ENCODE measurements at regions not wholly inside any gene's neighbourhood (a gene's known extent, or its start where the extent isn't known, plus 50 kb on each side); places are given as distances from the start of the nearest gene placed in this dataset.
"Not testable (repeated sequence)": the region's sequence is repeated elsewhere in the genome, so short reads cannot be mapped to it uniquely, and the experiment has no call there.

DNA sequence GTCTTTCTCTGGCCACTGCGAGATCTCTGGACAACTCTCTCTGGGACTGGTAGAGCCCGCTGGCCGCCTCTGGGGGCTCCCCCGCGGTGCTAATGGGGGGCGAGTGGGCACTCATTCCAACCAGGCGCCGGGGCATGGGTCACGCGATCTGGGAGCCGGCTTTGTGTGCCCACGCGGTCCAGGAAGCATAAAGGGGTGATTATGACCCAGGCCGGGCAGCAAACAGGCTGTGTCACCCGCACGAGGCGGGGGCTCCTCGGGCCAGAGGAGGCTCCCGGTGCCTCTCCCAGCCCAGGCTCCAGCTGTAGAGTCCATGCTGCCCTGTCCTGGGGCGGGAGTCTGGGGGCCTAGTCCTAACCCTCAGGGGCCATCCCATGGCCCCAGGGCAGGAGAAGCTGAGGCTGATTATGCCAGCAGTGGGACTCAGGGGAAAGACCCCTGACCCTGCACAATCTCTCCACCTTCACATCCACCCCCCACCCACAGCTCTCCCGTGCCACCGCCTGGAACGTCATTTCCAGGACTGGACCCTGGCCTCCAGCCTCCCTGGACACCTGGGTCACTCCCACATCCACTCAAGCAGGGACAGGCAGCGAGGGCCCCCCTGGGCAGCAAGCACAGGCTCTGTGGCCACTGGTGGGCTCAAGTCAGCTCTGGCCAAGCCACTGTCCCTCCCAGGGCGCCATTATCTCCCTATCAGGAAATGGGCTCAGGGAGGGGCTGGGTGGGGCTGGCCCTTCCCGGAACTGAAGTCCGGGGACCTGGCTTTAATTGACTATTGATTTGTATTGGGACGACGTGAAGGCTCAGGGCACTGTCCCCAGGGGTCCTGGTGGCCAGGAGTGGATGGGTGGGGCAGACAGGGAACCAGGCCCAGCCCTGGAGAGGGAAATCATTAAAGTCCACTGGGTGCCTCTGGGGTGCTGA lies 50.0 kb downstream of the PTPRS start:
- DNase-seq: no peak

DNA sequence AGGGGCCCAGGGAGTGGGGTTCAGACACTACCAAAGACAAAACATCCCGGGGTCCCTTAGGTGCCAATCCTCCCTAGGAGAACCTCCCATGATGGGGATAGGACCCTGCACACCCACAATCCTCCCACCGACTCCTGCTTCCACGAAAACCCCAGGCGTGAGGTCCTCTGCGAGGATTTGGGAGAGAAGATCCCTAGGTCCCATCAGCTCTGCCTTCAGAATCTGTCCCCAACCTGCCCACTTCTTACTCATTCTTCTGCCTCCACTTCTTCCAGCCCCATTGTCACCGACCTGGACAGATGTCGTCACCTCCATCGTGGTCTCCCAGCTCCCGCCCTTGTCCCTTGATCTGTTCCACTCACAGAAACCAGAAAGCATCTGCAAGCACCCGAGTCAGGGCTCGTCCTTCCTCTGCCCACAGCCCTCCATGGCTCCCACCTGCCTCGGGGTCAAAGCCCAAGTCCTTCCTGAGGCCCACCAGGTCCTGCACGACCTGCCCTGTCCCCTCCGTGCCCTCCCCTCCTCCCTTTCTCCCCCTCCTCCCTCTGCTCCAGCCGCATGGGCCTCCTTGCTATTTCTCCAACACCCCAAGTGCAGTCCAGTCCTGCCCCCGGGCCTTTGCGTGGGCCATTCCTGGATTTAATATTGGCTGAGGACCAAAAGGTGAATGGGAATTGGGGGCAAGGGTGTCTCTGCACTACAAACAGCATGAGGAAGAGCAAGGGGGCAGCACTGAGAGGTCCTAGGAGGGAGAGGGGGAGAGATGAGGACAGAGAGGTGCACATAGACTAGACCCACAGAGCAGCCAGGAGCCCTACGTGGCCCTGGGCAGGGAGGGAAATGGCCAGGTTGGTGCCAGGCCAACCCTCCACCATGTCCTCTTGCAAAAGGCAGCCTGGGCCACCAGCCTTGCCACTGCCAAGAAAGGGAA lies 51.3 kb downstream of the PTPRS start:
- Mint-ChIP-seq H3K4me1 (peaks cover 25% of the 10 kb centered on the region), H3K4me3 (no peak overlapping the region), H3K36me3 (ENCODE audit: low read depth) (no peaks in the 10 kb centered on the region), H3K27ac (no peak overlapping the region), H3K27me3 (peaks cover 13% of the 10 kb centered on the region), H3K9me3 (no peaks in the 10 kb centered on the region)
- ATAC-seq (no peak), DNase-seq (no peak)

More for the DNA sequence above, 50.0 kb downstream of the PTPRS start:
- H3K36me3 Mint-ChIP-seq (ENCODE audit: low read depth): no peaks in the 10 kb centered on the region
- H3K9me3 Mint-ChIP-seq: no peaks in the 10 kb centered on the region
- peaks cover 15% of the 10 kb centered on the region for H3K27me3 Mint-ChIP-seq
- H3K27ac Mint-ChIP-seq: no peak overlapping the region
- ATAC-seq: no peak
- H3K4me3 Mint-ChIP-seq: no peak overlapping the region
- peaks cover 25% of the 10 kb centered on the region for H3K4me1 Mint-ChIP-seq

DNA sequence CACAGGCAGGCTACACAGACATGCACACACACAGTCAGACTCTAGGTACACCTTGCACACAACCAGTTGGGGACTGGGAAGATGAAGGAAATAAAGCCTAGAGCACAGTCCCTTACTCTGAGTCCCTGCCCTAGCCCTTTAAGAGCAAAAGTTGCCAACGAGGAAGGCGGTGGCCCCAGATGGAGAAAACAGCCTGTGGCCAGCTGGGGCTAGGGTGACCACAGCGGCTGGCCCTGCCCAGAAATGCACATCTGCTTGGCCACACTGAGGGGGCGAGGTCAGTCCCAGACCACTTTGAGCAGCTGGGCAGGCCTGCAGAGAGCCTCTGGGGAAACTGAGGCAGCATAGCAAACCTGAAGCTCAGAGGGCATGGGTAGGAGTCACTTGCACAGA lies 52.3 kb downstream of the PTPRS start:
- no peak for ATAC-seq
- no peak for DNase-seq
- H3K27me3 Mint-ChIP-seq: peaks cover 11% of the 10 kb centered on the region
- peaks cover 25% of the 10 kb centered on the region for H3K4me1 Mint-ChIP-seq
- H3K36me3 Mint-ChIP-seq (ENCODE audit: low read depth): no peaks in the 10 kb centered on the region
- H3K27ac Mint-ChIP-seq: no peak overlapping the region
- H3K9me3 Mint-ChIP-seq: no peaks in the 10 kb centered on the region
- H3K4me3 Mint-ChIP-seq: no peak overlapping the region

- H3K4me1 Mint-ChIP-seq: peaks cover 20% of the 10 kb centered on the region
- H3K4me3 Mint-ChIP-seq: no peak overlapping the region
Measured at GRCh38 chr19:5287066-5287465, 53.5 kb downstream of the PTPRS start.

GRCh38 chr19:5286465-5287029 lies 54.1 kb downstream of the PTPRS start:
- Mint-ChIP-seq H3K27me3 (peaks cover 4% of the 10 kb centered on the region), H3K36me3 (ENCODE audit: low read depth) (no peaks in the 10 kb centered on the region), H3K4me1 (peaks cover 16% of the 10 kb centered on the region), H3K27ac (peak overlapping the region; percentile 6), H3K9me3 (no peaks in the 10 kb centered on the region), H3K4me3 (no peak overlapping the region)
- no peak for DNase-seq
- peak; percentile 3 for ATAC-seq

More at GRCh38 chr19:5287066-5287465, 53.5 kb downstream of the PTPRS start:
- peak overlapping the region; percentile 6 for H3K27ac Mint-ChIP-seq
- DNase-seq (peak; percentile 16), ATAC-seq (peak; percentile 72)
- no peaks in the 10 kb centered on the region for H3K36me3 Mint-ChIP-seq (ENCODE audit: low read depth)
- H3K9me3 Mint-ChIP-seq: no peaks in the 10 kb centered on the region
- peaks cover 10% of the 10 kb centered on the region for H3K27me3 Mint-ChIP-seq

GRCh38 chr19:5285955-5286354 lies 54.7 kb downstream of the PTPRS start:
- ATAC-seq (no peak), DNase-seq (no peak)
- Mint-ChIP-seq H3K4me3 (no peak overlapping the region), H3K27me3 (peaks cover 2% of the 10 kb centered on the region), H3K9me3 (no peaks in the 10 kb centered on the region), H3K27ac (no peak overlapping the region), H3K36me3 (ENCODE audit: low read depth) (no peaks in the 10 kb centered on the region), H3K4me1 (peaks cover 16% of the 10 kb centered on the region)

- Mint-ChIP-seq H3K4me3 (no peak overlapping the region), H3K36me3 (ENCODE audit: low read depth) (no peaks in the 10 kb centered on the region), H3K27ac (no peak overlapping the region), H3K27me3 (peaks cover 2% of the 10 kb centered on the region), H3K9me3 (no peaks in the 10 kb centered on the region), H3K4me1 (peaks cover 16% of the 10 kb centered on the region)
- DNase-seq (no peak), ATAC-seq (no peak)
Measured at GRCh38 chr19:5285311-5285710, 55.3 kb downstream of the PTPRS start.

DNA sequence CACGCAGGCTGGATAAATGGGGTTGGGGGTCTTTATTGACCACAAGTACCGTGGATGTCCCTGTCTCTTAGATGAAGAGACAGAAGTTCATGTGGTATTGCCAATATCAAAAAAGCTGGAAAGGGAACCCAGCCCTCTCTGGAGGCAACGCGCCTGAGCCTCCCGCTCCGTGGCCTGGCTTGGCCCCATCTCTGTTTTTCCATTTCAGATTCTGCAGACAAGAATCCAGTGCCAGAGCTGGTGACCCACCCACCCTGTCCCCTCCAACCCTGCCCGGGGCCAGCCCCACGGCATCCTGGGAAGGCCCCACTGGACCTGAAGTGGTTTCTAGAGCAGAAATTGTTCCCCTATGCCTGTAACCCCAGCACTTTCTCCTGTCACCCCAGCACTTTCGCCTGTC lies 57.7 kb downstream of the PTPRS start:
- no peak overlapping the region for H3K4me3 Mint-ChIP-seq
- DNase-seq (no peak), ATAC-seq (no peak)
- H3K9me3 Mint-ChIP-seq: no peaks in the 10 kb centered on the region
- H3K27ac Mint-ChIP-seq: no peak overlapping the region
- H3K36me3 Mint-ChIP-seq (ENCODE audit: low read depth): no peaks in the 10 kb centered on the region
- H3K27me3 Mint-ChIP-seq: peaks cover 2% of the 10 kb centered on the region
- H3K4me1 Mint-ChIP-seq: peaks cover 14% of the 10 kb centered on the region

DNA sequence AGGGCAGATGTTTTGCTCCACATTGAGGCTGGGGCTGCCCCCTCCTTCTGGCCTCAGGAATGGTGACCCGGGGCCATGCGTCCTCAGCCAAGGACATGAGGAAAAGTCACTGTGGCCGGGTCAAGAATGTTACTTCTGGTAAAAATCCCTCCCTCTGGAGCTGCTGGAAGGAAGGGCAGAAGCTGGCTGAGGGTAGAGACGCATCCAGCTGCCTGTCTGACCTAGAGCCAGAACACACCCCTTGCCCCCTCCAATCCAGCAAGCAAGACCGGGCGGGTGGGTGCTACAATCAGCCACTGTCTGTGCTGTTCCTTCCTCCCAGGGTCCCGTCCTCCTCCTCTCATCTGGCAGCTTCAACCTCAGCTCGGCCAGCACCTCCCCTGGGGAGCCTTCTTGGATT lies 59.0 kb downstream of the PTPRS start:
- Mint-ChIP-seq H3K27ac (no peak overlapping the region), H3K9me3 (no peaks in the 10 kb centered on the region), H3K36me3 (ENCODE audit: low read depth) (no peaks in the 10 kb centered on the region), H3K4me3 (no peak overlapping the region), H3K4me1 (peaks cover 3% of the 10 kb centered on the region), H3K27me3 (no peaks in the 10 kb centered on the region)
- DNase-seq (no peak), ATAC-seq (no peak)

GRCh38 chr19:5275668-5276067 lies 64.9 kb downstream of the PTPRS start:
- not testable (repeated sequence) for H3K9me3 Mint-ChIP-seq

GRCh38 chr19:5273782-5274181 lies 66.8 kb downstream of the PTPRS start:
- Mint-ChIP-seq H3K36me3 (ENCODE audit: low read depth) (no peaks in the 10 kb centered on the region), H3K27ac (no peak overlapping the region), H3K4me3 (no peak overlapping the region), H3K4me1 (no peaks in the 10 kb centered on the region), H3K9me3 (no peaks in the 10 kb centered on the region), H3K27me3 (no peaks in the 10 kb centered on the region)
- DNase-seq (no peak), ATAC-seq (no peak)

More at GRCh38 chr19:5275668-5276067, 64.9 kb downstream of the PTPRS start:
- not testable (repeated sequence) for H3K36me3 Mint-ChIP-seq (ENCODE audit: low read depth); H3K4me3 Mint-ChIP-seq; DNase-seq; H3K27me3 Mint-ChIP-seq; H3K27ac Mint-ChIP-seq; H3K4me1 Mint-ChIP-seq; ATAC-seq

GRCh38 chr19:5271145-5271544 lies 69.5 kb downstream of the PTPRS start:
- ATAC-seq (peak; percentile 36), DNase-seq (no peak)
- Mint-ChIP-seq H3K27ac (no peak overlapping the region), H3K36me3 (ENCODE audit: low read depth) (no peaks in the 10 kb centered on the region), H3K4me3 (no peak overlapping the region), H3K9me3 (no peaks in the 10 kb centered on the region), H3K27me3 (no peaks in the 10 kb centered on the region), H3K4me1 (no peaks in the 10 kb centered on the region)

DNA sequence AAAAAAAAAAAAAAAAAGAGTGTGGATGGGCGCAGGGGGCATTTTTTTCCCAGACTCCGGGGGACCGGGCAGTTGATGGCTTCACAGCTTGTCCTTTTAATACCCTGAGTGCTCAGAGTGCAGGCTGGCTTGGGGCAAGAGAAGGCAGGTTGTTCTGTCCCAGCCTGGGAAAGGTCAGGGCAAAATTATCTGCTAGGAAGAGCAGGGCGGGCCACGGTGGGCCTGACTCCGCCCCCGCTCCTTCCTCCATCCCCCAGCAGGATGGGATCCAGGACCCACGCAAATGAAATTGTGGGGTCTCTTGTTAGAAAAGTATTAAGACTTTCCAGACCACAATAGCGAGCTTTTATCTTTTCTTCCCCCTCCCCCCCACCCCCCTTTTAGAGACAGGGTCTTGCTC lies 70.7 kb downstream of the PTPRS start:
- Mint-ChIP-seq H3K4me1 (no peaks in the 10 kb centered on the region), H3K4me3 (no peak overlapping the region), H3K9me3 (no peaks in the 10 kb centered on the region), H3K27ac (no peak overlapping the region), H3K27me3 (no peaks in the 10 kb centered on the region), H3K36me3 (ENCODE audit: low read depth) (no peaks in the 10 kb centered on the region)
- ATAC-seq (no peak), DNase-seq (no peak)

- no peaks in the 10 kb centered on the region for H3K36me3 Mint-ChIP-seq (ENCODE audit: low read depth)
- no peak overlapping the region for H3K27ac Mint-ChIP-seq
- DNase-seq (no peak), ATAC-seq (no peak)
- H3K4me3 Mint-ChIP-seq: no peak overlapping the region
- no peaks in the 10 kb centered on the region for H3K9me3 Mint-ChIP-seq
- no peaks in the 10 kb centered on the region for H3K27me3 Mint-ChIP-seq
- no peaks in the 10 kb centered on the region for H3K4me1 Mint-ChIP-seq
Measured at GRCh38 chr19:5269279-5269678, 71.3 kb downstream of the PTPRS start.

Data from activated naive CD8-positive, alpha-beta T cell treated with anti-CD3 and anti-CD28 coated beads, Interleukin-2, amount 50 U/mL, for 24 hours (primary cell).